BLaER1 (cell line): ENCODE measurements at regions not wholly inside any gene's neighbourhood (a gene's known extent, or its start where the extent isn't known, plus 50 kb on each side); places are given as distances from the start of the nearest gene placed in this dataset.
A peak's percentile ranks its signal among the peaks of the same experiment; 100 is the strongest.

ENCODE experiments used
- H3K27ac ChIP-seq: shearing (Covaris generic); formaldehyde crosslinking; 2 replicates; pipeline ENCODE4 v1.8.1; 2022
- H3K27me3 ChIP-seq: shearing (Covaris generic); formaldehyde crosslinking; 2 replicates; pipeline ENCODE4 v1.8.1; 2022
- H3K36me3 ChIP-seq: shearing (Covaris generic); formaldehyde crosslinking; 2 replicates; pipeline ENCODE4 v1.8.1; 2022
- H3K4me1 ChIP-seq: shearing (Covaris generic); formaldehyde crosslinking; 2 replicates; pipeline ENCODE4 v1.8.1; 2022
- H3K4me2 ChIP-seq: shearing (Covaris generic); formaldehyde crosslinking; 2 replicates; pipeline ENCODE4 v1.8.1; 2022
- H3K4me3 ChIP-seq: shearing (Covaris generic); formaldehyde crosslinking; 2 replicates; pipeline ENCODE4 v1.8.1; 2022
- H3K9ac ChIP-seq: shearing (Covaris generic); formaldehyde crosslinking; 2 replicates; pipeline ENCODE4 v1.8.1; 2022
- H3K9me3 ChIP-seq: shearing (Covaris generic); formaldehyde crosslinking; 2 replicates; pipeline ENCODE4 v1.8.1; 2022
- H4K20me1 ChIP-seq: shearing (Covaris generic); formaldehyde crosslinking; 2 replicates; pipeline ENCODE4 v1.8.1; 2022
- Cebpa-rat ChIP-seq: shearing (Covaris generic); IDR thresholded peaks from 2 replicates; pipeline ENCODE4 v1.8.1; 2022

DNA sequence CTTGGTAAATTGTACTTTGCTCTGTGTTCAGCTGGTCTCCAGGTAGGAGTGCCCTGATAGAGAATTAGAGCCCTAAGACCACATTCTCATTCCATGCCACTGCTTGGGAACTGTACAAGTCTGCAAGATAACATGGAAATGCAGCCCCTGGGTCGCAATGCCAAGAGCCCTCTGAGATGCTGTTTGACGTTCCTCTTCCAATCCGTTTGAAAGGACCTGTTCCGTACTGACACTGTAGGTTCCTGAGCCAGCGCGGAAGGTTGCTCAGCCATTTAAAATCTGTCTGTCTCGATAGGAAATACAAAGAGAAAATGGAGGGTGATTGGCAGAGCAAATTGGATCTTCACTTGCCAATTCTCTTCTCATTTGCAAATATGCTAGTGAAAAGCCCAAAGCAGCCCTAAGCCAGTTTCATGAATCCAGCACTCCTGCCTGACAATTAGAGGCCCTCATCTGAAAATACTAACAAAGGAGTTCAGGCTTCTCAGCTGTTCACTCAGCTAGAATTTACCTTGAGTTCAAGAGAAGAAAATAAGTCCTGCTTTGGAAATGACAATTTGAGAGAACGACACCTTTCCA lies 100.6 kb upstream of the AFDN start:
- H3K27me3 ChIP-seq, result peaks cover 14% of the 10 kb centered on the region
- no peak for TF ChIP-seq Cebpa-rat

DNA sequence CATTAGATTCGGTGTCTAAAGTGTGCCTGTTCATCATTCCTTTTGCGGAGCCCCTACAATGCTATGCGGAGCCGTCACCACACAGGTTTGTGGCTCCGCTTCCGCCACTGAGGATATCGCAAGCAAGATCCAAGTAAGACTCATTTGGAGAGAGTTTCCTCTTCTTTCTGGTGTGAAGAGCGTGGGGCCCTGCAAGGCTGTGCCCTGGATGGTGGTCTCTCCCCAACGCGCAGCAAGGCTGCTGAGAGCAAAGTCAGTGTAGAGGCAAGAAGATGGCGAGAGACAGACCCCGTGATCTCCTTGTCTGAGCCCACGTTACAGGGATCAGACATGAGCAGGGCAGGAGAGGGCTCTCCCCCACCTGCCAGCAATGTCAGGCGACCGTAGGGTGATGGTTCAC lies 96.3 kb upstream of the AFDN start:
- no peaks in the 10 kb centered on the region for H3K36me3 ChIP-seq
- no peak overlapping the region for H3K4me3 ChIP-seq
- no peak overlapping the region for H3K9ac ChIP-seq
- H4K20me1 ChIP-seq, result no peaks in the 10 kb centered on the region
- no peak overlapping the region for H3K27ac ChIP-seq
- no peaks in the 10 kb centered on the region for H3K27me3 ChIP-seq
- peaks cover 45% of the 10 kb centered on the region for H3K4me1 ChIP-seq
- peaks cover 17% of the 10 kb centered on the region for H3K9me3 ChIP-seq
- no peak for TF ChIP-seq Cebpa-rat
- H3K4me2 ChIP-seq, result no peak overlapping the region

More for the DNA sequence above, 100.6 kb upstream of the AFDN start:
- H3K4me2 ChIP-seq, result no peak overlapping the region
- peaks cover 19% of the 10 kb centered on the region for H3K9me3 ChIP-seq
- H3K36me3 ChIP-seq, result no peaks in the 10 kb centered on the region
- no peak overlapping the region for H3K4me3 ChIP-seq
- peaks cover 19% of the 10 kb centered on the region for H3K4me1 ChIP-seq
- H4K20me1 ChIP-seq, result no peaks in the 10 kb centered on the region
- H3K9ac ChIP-seq, result no peak overlapping the region
- no peak overlapping the region for H3K27ac ChIP-seq

DNA sequence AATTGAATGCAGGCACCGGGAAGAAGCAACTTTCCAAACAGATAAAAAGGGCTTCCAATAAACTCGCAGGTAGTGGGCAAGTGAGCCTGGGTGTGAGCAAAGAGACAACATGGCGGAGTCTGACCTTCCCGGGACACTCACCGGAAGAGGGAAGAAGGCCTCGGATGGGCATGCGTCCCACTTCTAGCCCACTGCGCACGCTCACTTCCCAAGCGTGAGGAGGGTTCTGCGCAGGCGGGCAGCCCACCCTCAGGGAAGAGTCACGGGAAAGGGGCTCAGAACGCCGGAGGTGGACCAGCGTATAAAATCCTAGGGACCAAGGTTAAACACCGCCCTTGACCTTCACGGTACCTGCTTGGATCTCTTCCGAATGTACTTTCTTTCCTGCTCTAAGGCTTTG lies 95.5 kb upstream of the AFDN start:
- H3K27me3 ChIP-seq, result no peaks in the 10 kb centered on the region
- H3K9me3 ChIP-seq, result peaks cover 17% of the 10 kb centered on the region
- peak overlapping the region; percentile 69 for H3K4me2 ChIP-seq
- H3K9ac ChIP-seq, result no peak overlapping the region
- TF ChIP-seq Cebpa-rat, result no peak
- no peaks in the 10 kb centered on the region for H4K20me1 ChIP-seq
- no peak overlapping the region for H3K4me3 ChIP-seq
- H3K4me1 ChIP-seq, result peaks cover 53% of the 10 kb centered on the region
- H3K27ac ChIP-seq, result no peak overlapping the region
- no peaks in the 10 kb centered on the region for H3K36me3 ChIP-seq

DNA sequence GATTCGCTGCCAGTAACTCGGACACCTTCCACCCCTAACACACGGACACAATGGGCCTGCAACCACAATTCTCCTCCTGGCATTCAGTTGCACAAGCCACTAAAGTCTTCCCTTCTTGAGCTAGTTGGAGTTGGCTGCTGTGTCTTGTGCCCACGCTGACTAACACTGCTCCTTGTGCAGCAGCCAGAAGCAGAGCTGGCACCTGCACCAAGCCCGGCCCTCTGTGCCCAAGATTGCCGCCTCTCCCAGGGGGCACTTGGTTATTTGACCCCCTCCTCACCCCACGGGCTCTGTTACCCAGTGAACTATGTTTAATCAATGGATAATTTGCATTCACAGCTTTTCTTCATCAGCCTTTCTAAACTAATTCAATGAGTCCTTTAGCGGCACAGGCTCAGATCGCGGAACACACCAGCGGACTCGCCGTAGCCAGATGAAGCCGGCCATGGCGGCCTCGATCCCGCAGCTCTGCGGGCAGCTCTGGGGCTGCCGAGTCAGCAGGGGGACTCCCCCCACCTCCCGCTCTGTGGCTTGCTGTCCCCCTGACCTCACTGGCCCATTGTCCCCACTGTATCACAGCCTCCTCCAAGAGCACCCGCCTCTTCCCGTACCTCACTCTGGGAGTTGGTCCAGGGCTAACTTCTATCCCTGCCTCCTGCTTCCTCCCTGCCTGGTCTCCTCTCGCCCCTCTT lies 94.8 kb upstream of the AFDN start:
- no peak overlapping the region for H3K9ac ChIP-seq
- peak overlapping the region; percentile 69 for H3K4me2 ChIP-seq
- H3K4me1 ChIP-seq, result peaks cover 59% of the 10 kb centered on the region
- no peaks in the 10 kb centered on the region for H4K20me1 ChIP-seq
- H3K4me3 ChIP-seq, result no peak overlapping the region
- TF ChIP-seq Cebpa-rat, result no peak
- H3K27ac ChIP-seq, result peak overlapping the region; percentile 30; the same call in 1 of the 2 replicates
- peaks cover 17% of the 10 kb centered on the region for H3K9me3 ChIP-seq
- H3K36me3 ChIP-seq, result no peaks in the 10 kb centered on the region
- no peaks in the 10 kb centered on the region for H3K27me3 ChIP-seq

DNA sequence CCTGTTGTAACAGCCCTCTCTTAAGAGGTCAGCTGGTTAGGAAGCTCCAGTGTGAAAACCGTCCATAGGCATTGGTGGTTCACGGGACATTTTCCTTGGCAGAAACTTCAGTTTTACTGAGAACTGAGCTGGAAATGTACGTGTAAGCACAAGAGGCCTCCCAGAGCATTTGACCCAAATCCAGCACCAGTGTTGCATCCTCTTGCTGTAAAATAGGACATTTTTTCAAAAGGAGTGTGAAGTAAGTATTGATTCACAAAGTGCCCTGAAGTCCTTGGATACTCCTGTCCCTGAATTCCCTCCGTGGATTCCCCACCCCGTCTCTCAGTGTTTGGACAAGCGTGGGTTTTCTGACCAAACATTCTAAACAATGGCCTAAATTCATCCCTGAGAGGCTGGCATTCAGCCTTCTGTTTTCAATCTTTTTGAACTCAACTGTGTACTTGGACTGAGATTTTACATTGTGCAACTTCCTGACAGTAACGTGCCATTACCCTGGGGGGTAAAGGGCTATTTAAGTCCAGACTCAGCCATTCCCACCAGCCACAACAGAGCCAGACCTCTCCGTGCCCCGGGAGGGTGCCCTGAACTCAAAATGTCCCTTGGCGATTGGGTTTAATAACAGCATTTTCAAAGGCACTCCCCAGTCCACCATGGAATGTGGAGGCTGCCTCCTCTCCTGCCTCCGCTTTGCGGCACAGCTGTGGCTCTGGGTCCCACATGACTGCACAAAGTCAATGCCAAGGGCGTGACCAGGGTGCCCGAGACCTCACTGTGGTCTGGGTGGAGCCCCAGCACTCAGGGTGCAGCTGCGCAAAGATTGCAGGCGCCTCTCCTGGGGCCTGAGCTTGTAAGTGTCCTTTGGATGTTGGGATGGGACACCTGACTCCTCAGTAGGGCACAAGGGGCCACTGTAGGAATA lies 92.7 kb upstream of the AFDN start:
- Histone ChIP-seq H3K36me3 (no peaks in the 10 kb centered on the region), H3K4me2 (peak overlapping the region; percentile 94), H3K9ac (peak overlapping the region; percentile 74; the same call in 1 of the 2 replicates), H3K4me1 (peaks cover 67% of the 10 kb centered on the region), H3K27ac (peak overlapping the region; percentile 92), H4K20me1 (no peaks in the 10 kb centered on the region), H3K4me3 (peak overlapping the region; percentile 48; the same call in 1 of the 2 replicates), H3K27me3 (no peaks in the 10 kb centered on the region), H3K9me3 (peaks cover 17% of the 10 kb centered on the region)
- TF ChIP-seq Cebpa-rat, result peak; percentile 99

DNA sequence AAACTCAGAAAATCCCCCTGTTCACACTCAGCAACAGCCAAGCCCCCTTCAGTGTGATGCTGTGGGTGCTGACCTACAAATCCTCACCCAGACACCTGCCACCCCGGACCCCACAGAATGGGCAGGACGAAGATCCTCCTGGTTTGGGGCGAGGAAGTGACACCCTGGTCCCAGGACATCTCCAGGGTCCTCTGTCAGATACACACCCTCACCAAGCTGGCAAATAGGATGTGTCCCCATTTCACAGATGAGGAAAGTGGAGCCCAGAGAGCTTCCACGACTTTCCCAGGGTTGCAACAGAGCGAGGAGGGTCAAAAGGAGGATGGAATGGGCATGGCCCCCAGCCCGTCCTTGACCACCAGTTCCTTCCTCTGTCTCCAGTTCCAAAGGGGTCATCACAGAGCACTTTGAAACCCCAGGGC lies 92.0 kb upstream of the AFDN start:
- Histone ChIP-seq H3K4me2 (peak overlapping the region; percentile 94), H3K9me3 (peaks cover 17% of the 10 kb centered on the region), H3K9ac (no peak overlapping the region), H3K27ac (peak overlapping the region; percentile 65), H3K4me1 (peaks cover 74% of the 10 kb centered on the region), H4K20me1 (no peaks in the 10 kb centered on the region), H3K4me3 (no peak overlapping the region), H3K27me3 (no peaks in the 10 kb centered on the region), H3K36me3 (no peaks in the 10 kb centered on the region)
- no peak for TF ChIP-seq Cebpa-rat

DNA sequence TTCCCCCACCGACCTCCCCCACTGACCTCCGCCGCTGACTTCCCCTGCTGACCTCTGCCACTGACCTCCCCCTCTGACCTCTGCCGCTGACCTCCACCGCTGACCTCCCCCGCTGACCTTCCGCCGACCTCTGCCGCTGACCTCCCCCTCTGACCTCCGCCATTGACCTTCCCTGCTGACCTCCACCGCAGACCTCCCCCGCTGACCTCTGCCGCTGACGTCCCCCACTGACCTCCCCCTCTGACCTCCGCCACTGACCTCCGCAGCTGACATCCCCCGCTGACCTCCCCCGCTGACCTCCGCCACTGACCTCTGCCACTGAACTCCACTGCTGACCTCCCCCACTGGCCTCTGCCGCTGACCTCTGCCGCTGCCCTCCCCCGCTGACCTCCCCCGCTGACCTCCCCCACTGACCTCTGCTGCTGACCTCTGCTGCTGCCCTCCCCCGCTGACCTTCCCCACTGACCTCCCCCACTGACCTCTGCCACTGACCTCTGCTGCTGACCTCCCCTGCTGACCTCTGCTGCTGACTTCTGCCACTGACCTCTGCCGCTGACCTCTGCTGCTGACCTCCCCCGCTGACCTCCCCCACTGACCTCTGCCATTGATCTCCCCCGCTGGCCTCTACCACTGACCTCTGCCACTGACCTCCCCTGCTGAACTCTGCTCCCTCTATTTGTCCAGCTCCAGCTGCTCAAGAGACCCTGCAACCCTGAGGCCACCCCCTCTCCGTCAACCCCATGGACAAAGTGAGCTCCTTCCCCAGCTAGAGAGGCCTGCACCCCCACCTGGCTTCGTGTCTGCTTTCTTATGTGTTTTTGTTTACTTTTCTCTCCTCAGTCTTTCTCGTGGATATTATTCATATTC lies 91.4 kb upstream of the AFDN start:
- no peaks in the 10 kb centered on the region for H3K36me3 ChIP-seq
- H3K9ac ChIP-seq, result no peak overlapping the region
- H3K27ac ChIP-seq, result peak overlapping the region; percentile 65; the same call in 1 of the 2 replicates
- H3K4me2 ChIP-seq, result peak overlapping the region; percentile 94
- H3K4me3 ChIP-seq, result no peak overlapping the region
- H3K27me3 ChIP-seq, result no peaks in the 10 kb centered on the region
- peaks cover 81% of the 10 kb centered on the region for H3K4me1 ChIP-seq
- TF ChIP-seq Cebpa-rat, result no peak
- peaks cover 17% of the 10 kb centered on the region for H3K9me3 ChIP-seq
- H4K20me1 ChIP-seq, result no peaks in the 10 kb centered on the region

DNA sequence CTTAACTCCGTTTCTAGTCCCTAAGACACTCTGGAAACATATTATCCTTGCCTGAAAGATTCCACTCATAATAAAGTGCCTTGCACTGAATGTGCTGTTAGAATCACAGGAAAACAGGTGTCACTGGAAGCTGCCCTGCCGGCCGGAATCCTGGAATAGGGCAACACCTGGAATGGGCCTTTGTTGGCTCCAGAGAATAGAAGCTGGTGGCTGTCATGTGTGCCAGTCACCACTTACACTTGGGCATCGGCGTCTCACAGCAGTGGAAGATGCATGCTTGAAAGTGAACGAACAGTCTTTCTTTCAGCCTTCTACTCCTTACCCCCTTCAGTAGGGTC lies 90.8 kb upstream of the AFDN start:
- peaks cover 86% of the 10 kb centered on the region for H3K4me1 ChIP-seq
- H3K36me3 ChIP-seq, result no peaks in the 10 kb centered on the region
- peaks cover 13% of the 10 kb centered on the region for H3K9me3 ChIP-seq
- TF ChIP-seq Cebpa-rat, result no peak
- H3K9ac ChIP-seq, result no peak overlapping the region
- H3K4me3 ChIP-seq, result no peak overlapping the region
- H3K4me2 ChIP-seq, result peak overlapping the region; percentile 94
- no peaks in the 10 kb centered on the region for H3K27me3 ChIP-seq
- H4K20me1 ChIP-seq, result no peaks in the 10 kb centered on the region
- no peak overlapping the region for H3K27ac ChIP-seq
